ENCODE measurements at regions not wholly inside any gene's neighbourhood (a gene's known extent, or its start where the extent isn't known, plus 50 kb on each side); places are given as distances from the start of the nearest gene placed in this dataset.

DNA sequence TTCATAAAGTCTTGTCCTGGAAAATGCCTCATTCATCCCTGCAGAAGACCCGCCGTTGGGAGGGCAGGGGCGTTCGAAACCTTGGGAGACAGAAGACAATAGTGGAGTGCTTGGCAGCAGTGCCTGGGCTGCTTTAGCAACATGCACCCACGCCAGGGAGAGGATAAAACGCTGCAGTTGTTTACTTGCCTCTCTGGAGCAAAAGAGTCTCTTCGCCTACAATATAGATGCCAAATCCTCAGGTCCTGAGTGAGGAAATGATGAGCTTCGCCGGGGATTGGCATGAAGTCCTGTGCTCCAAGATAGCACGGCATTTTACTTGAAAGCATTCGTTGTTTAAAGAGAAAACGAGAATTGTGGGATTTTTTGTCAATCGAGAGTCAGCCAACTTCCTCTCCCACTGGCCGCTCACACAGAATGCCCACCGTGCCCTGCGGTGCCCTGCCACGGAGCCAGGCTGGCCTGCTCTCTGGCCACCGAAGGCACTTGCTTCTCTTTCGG lies 152.5 kb upstream of the POU3F3 start:
- ChIA-PET CTCF (interaction anchor here (0.6 kb wide), 1 partner anchor 133 kb away, joined by 3 read pairs; no protein-coding TSS in a partner anchor), POLR2A (no interaction called here)
- TF ChIP-seq ZNF623 (tag by site-specific recombination; IDR thresholded peaks at IDR 0.05) (no peak), ZNF175 (tag by site-specific recombination; IDR thresholded peaks at IDR 0.05) (no peak), ZNF518A (tag by site-specific recombination; conservative IDR thresholded peaks at IDR 0.05; ENCODE audit: low read depth) (no peak), ZNF664 (tag by site-specific recombination; IDR thresholded peaks at IDR 0.05) (no peak), ZSCAN23 (tag by site-specific recombination; IDR thresholded peaks at IDR 0.05) (no peak), ZBTB26 (tag by site-specific recombination; optimal IDR thresholded peaks at IDR 0.05) (no peak), GFI1B (tag by site-specific recombination; IDR thresholded peaks at IDR 0.05) (no peak), KLF7 (tag by site-specific recombination; IDR thresholded peaks at IDR 0.05; ENCODE audit: borderline replicate concordance) (no peak), ZNF571 (tag by site-specific recombination; IDR thresholded peaks at IDR 0.05) (no peak)
- TF ChIP-seq, protein P1, sequence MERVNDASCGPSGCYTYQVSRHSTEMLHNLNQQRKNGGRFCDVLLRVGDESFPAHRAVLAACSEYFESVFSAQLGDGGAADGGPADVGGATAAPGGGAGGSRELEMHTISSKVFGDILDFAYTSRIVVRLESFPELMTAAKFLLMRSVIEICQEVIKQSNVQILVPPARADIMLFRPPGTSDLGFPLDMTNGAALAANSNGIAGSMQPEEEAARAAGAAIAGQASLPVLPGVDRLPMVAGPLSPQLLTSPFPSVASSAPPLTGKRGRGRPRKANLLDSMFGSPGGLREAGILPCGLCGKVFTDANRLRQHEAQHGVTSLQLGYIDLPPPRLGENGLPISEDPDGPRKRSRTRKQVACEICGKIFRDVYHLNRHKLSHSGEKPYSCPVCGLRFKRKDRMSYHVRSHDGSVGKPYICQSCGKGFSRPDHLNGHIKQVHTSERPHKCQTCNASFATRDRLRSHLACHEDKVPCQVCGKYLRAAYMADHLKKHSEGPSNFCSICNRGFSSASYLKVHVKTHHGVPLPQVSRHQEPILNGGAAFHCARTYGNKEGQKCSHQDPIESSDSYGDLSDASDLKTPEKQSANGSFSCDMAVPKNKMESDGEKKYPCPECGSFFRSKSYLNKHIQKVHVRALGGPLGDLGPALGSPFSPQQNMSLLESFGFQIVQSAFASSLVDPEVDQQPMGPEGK (tag by site-specific recombination; IDR thresholded peaks at IDR 0.05) = no peak
- TF ChIP-seq, protein P2, sequence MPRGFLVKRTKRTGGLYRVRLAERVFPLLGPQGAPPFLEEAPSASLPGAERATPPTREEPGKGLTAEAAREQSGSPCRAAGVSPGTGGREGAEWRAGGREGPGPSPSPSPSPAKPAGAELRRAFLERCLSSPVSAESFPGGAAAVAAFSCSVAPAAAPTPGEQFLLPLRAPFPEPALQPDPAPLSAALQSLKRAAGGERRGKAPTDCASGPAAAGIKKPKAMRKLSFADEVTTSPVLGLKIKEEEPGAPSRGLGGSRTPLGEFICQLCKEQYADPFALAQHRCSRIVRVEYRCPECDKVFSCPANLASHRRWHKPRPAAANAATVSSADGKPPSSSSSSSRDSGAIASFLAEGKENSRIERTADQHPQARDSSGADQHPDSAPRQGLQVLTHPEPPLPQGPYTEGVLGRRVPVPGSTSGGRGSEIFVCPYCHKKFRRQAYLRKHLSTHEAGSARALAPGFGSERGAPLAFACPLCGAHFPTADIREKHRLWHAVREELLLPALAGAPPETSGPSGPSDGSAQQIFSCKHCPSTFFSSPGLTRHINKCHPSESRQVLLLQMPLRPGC (tag by site-specific recombination; IDR thresholded peaks at IDR 0.05) = no peak
- TF ChIP-seq, protein P3, sequence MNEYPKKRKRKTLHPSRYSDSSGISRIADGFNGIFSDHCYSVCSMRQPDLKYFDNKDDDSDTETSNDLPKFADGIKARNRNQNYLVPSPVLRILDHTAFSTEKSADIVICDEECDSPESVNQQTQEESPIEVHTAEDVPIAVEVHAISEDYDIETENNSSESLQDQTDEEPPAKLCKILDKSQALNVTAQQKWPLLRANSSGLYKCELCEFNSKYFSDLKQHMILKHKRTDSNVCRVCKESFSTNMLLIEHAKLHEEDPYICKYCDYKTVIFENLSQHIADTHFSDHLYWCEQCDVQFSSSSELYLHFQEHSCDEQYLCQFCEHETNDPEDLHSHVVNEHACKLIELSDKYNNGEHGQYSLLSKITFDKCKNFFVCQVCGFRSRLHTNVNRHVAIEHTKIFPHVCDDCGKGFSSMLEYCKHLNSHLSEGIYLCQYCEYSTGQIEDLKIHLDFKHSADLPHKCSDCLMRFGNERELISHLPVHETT (tag by site-specific recombination; IDR thresholded peaks at IDR 0.05) = no peak
- no peak overlapping the region for H3K27ac ChIP-seq (ENCODE audit: extremely low read depth, low read depth, low read length)
- peaks cover 4% of the 10 kb centered on the region; the same call in 1 of the 2 replicates for H3K4me1 ChIP-seq (ENCODE audit: control insufficient read depth, insufficient read depth, low read length)
- no peak overlapping the region for H3K4me3 ChIP-seq (ENCODE audit: low read depth, low read length)
- no peaks in the 10 kb centered on the region for H3K9me3 ChIP-seq (ENCODE audit: control insufficient read depth, insufficient read depth, low read depth, low read length)
- H3K36me3 ChIP-seq (ENCODE audit: control insufficient read depth in 2 of 2, insufficient read depth in 1 of 2, low read length in 2 of 2) = no peaks in the 10 kb centered on the region
